AG04449 (cell line): ENCODE measurements at regions not wholly inside any gene's neighbourhood (a gene's known extent, or its start where the extent isn't known, plus 50 kb on each side); places are given as distances from the start of the nearest gene placed in this dataset.

Experiments used
- CTCF ChIA-PET: fragments of 350-600 bp; formaldehyde crosslinking; extraction: SDS; loops from one replicate; lab custom pipeline; 2021; ENCODE audit warnings: antibody characterized with exemption; lab: Yijun Ruan, JAX
- POLR2A ChIA-PET: fragments of 400-600, 350-600 bp; formaldehyde crosslinking; extraction: SDS; loops from one replicate; lab custom pipeline; 2020; ENCODE audit warnings: antibody characterized with exemption, inconsistent platforms; lab: Yijun Ruan, JAX
- DNase-seq: peaks from one replicate; pipeline ENCODE4 v3.0.0-alpha.2; 2010; ENCODE audit warnings: low read depth, low spot score
- H3K4me3 ChIP-seq: 2 replicates; pipeline ENCODE4 v1.5.1; 2011; ENCODE audit warnings: low read depth, mild to moderate bottlenecking, control low read depth, low read length
- TF ChIP-seq, protein P1 (sequence below): IDR thresholded peaks from one replicate; pipeline ENCODE4 v1.5.1; 2011; ENCODE audit warnings: mild to moderate bottlenecking, moderate library complexity, low read length, control low read depth, inconsistent platforms; ENCODE audit not compliant: insufficient read depth; ENCODE audit errors: missing control alignments

DNA sequence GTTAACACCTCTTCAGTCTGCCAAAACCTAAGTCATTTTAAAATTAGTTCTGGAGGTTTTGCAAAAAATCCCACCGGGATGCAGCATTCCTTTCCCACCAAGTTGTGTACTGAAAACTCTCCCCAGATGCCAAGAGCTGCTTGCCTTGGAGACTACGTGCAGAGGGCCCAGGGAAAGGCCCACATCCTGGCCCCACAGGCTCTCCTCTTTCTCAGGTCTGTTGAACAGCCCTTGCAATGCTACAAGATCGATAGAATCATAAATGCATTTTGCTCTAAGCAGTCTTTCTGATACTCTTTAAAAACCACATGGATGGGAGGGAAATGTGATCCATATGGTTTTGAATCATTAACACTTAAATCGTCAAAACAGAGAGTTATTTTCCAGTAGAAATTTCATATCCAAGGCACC is 126.7 kb upstream of the ZMIZ1 start:
- ChIA-PET POLR2A (no interaction called here), CTCF (no interaction called here)
- TF ChIP-seq, protein P1, sequence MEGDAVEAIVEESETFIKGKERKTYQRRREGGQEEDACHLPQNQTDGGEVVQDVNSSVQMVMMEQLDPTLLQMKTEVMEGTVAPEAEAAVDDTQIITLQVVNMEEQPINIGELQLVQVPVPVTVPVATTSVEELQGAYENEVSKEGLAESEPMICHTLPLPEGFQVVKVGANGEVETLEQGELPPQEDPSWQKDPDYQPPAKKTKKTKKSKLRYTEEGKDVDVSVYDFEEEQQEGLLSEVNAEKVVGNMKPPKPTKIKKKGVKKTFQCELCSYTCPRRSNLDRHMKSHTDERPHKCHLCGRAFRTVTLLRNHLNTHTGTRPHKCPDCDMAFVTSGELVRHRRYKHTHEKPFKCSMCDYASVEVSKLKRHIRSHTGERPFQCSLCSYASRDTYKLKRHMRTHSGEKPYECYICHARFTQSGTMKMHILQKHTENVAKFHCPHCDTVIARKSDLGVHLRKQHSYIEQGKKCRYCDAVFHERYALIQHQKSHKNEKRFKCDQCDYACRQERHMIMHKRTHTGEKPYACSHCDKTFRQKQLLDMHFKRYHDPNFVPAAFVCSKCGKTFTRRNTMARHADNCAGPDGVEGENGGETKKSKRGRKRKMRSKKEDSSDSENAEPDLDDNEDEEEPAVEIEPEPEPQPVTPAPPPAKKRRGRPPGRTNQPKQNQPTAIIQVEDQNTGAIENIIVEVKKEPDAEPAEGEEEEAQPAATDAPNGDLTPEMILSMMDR = no peak
- no peak for DNase-seq
- no peak overlapping the region for H3K4me3 ChIP-seq

DNA sequence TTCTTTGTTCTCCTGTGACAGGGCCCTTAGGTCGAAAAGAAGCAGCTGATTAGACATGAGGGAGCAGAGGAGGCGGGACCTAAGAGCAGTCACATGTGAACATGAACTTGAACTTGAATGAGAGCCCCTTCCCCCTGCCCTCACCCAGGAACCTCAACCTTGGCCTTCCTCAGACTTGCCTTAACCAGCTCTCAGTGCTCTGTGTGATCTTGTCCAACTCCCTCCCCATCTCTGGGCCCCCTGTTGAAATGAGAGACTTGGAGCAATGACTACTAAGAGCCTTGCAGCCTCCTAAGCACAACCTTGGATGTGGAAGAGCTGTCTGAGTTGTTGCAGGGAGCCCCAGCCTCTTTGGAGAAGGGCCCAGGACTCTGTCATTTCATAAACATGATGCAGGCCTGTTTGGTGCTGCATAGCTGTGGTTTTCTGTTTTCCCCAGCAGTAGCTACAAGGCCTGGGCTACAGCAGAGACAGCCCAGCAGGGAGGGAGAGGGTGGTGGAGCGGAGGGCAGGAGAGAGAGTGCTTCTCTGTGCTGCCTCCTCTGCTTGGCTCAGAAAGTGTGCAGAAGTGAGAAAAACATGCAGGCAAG is 123.9 kb upstream of the ZMIZ1 start:
- ChIA-PET POLR2A (interaction anchor here (1.1 kb wide), 1 partner anchor 29 kb away, joined by 3 read pairs; no protein-coding TSS in a partner anchor), CTCF (interaction anchor here (0.7 to 4.2 kb wide), 7 partner anchors 10 to 251 kb away, joined by 3 to 36 read pairs (median 7); no protein-coding TSS in a partner anchor)
- TF ChIP-seq, protein P1 = peak; percentile 39
- no peak overlapping the region for H3K4me3 ChIP-seq
- DNase-seq = peak; percentile 88

DNA sequence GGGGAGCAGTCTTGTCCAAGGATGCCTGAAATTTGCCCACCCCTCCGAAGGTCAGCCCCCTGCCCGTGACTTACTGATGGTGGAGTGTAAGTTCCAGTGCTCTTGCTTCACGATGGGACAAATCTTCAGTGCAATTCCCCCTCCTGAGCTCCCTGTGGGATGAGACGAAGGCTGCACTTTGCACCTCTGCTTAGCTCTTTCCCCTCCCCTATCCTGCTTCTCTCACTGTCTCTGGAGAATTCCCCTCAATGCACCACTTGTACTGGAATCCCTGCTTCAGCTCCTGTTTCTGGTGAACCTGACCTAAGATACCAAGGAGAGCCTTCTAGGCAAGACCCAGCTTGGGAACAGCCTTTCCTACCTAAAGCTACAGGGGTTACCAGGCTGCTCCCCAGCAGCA is 122.9 kb upstream of the ZMIZ1 start:
- H3K4me3 ChIP-seq = no peak overlapping the region
- POLR2A ChIA-PET = no interaction called here
- TF ChIP-seq, protein P1 = no peak
- CTCF ChIA-PET = interaction anchor here (1.5 to 4.2 kb wide), 7 partner anchors 9 to 899 kb away, joined by 5 to 36 read pairs (median 7); no protein-coding TSS in a partner anchor
- no peak for DNase-seq

DNA sequence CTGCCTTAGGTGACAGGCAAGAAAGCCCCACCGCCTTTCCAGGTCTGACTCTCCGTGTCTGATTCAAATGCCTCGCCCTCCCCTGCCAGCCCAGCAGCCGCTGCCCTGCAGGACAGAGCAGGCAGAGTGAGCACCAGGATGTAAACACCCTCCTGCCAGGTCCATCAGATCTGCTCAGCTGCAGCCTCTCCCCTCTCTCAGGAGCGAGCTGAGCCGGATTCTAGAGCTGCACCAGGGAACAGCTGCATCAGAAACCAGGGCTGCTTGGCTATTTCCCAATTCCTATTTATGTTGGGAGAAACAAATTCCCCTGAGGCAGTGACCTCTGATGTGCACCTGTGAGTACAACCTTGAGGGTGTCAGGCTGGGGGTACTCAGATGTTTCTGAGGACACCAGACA is 121.5 kb upstream of the ZMIZ1 start:
- ChIA-PET POLR2A (interaction anchor here (0.5 kb wide), 1 partner anchor 894 kb away, joined by 3 read pairs; no protein-coding TSS in a partner anchor), CTCF (interaction anchor here (4.2 kb wide), 1 partner anchor 248 kb away, joined by 25 read pairs; no protein-coding TSS in a partner anchor)
- TF ChIP-seq, protein P1 = no peak
- H3K4me3 ChIP-seq = no peak overlapping the region
- no peak for DNase-seq

DNA sequence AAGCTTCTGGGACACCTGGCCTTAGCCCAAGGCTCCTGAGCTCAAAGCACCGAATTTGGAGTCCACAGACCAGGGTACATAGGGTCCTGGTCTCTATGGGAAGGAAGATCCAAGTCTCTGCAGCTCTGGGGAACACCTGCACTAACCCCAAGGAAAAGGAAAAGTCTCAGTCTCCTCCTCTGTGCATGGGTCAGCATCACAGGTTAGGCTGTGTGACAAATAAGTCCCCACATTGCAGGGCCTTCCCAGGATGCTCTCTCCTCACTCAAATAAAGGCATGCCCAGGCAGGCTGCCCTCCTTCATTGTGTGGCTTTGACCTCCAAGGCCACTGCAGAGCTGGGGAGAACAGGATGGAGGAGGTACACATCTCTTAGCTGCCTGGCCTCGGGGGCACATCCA is 121.0 kb upstream of the ZMIZ1 start:
- no peak overlapping the region for H3K4me3 ChIP-seq
- POLR2A ChIA-PET = interaction anchor here (0.5 kb wide), 1 partner anchor 895 kb away, joined by 3 read pairs; no protein-coding TSS in a partner anchor
- TF ChIP-seq, protein P1 = no peak
- CTCF ChIA-PET = interaction anchor here (4.2 kb wide), 1 partner anchor 248 kb away, joined by 25 read pairs; no protein-coding TSS in a partner anchor
- DNase-seq = no peak

DNA sequence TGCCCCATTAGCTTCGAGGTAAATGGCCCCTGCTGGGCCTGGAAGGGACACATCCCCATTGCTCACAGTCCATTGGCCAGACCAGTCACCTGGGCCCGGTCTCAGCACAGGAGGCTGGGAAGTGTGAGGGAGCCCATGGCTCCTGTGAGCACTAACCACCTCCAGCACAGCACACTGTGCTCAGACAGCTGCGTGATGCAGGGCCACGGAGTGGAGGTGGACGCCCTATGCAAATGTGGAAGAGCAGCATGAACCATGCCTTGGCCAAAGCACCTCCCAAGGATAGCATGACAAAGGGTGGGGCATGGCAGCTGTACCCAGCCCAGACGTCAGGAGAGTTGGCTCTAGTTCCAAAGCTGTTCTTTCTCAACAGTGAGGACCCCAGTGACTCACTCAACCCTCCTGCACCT is 120.1 kb upstream of the ZMIZ1 start:
- H3K4me3 ChIP-seq = no peak overlapping the region
- ChIA-PET POLR2A (no interaction called here), CTCF (no interaction called here)
- no peak for DNase-seq
- TF ChIP-seq, protein P1 = no peak
